Stomach (tissue), 8 donors: ENCODE measurements at regions not wholly inside any gene's neighbourhood (a gene's known extent, or its start where the extent isn't known, plus 50 kb on each side); places are given as distances from the start of the nearest gene placed in this dataset.

Source experiments
- DNase-seq, 2 donors: peaks; one replicate each; pipeline versions ENCODE4 v3.0.0 to v3.0.0-alpha.2; 2013 to 2019
- H3K27ac ChIP-seq, 5 donors: fragments of 200-600 bp in 4 of 5; sonication (generic) in 4 of 5; one replicate each; pipeline ENCODE4 v1.5.1; 2013 to 2019; ENCODE audit warnings: mild to moderate bottlenecking in 1 of 5, moderate library complexity in 1 of 5
- H3K27me3 ChIP-seq, 3 donors: fragments of 200-600 bp; sonication (generic); one replicate each; pipeline ENCODE4 v1.5.1; 2017 to 2019; ENCODE audit warnings: mixed run types in 1 of 3
- H3K36me3 ChIP-seq, 4 donors: fragments of 200-600 bp; sonication (generic); 1 replicate in 3 of 4; 2 replicates in 1 of 4; pipeline ENCODE4 v1.5.1; 2016 to 2019
- H3K4me1 ChIP-seq, 4 donors: fragments of 200-600 bp; sonication (generic); one replicate each; pipeline ENCODE4 v1.5.1; 2016 to 2019
- H3K4me3 ChIP-seq, 4 donors: fragments of 200-600 bp; sonication (generic) in 3 of 4; one replicate each; pipeline ENCODE4 v1.5.1; 2016 to 2019; ENCODE audit warnings: mild to moderate bottlenecking in 1 of 4
- H3K9me3 ChIP-seq, 4 donors: fragments of 200-600 bp; sonication (generic); one replicate each; pipeline ENCODE4 v1.5.1; 2016 to 2019
- CTCF ChIP-seq, 7 experiments: fragments of 450-650 bp in 4 of 7; fragments of 200-600 bp in 3 of 7; sonication (generic) in 3 of 7; IDR thresholded peaks; one replicate each; pipeline ENCODE4 v1.5.1; 2016 to 2019; ENCODE audit warnings: antibody characterized with exemption in 7 of 7, control low read depth in 2 of 7, mild to moderate bottlenecking in 1 of 7
- EP300 ChIP-seq: sonication (generic); formaldehyde crosslinking; IDR thresholded peaks from one replicate; pipeline ENCODE4 v1.6.1; 2017; ENCODE audit warnings: antibody characterized with exemption
- POLR2A ChIP-seq, 4 donors: fragments of 450-650 bp; IDR thresholded peaks; one replicate each; pipeline ENCODE4 v1.6.1; 2016; ENCODE audit warnings: antibody characterized with exemption in 4 of 4, control low read depth in 2 of 4, mild to moderate bottlenecking in 1 of 4, moderate library complexity in 1 of 4
- POLR2AphosphoS5 ChIP-seq, 3 donors: sonication (generic); formaldehyde crosslinking; IDR thresholded peaks; one replicate each; pipeline ENCODE4 v1.6.1; 2016; ENCODE audit warnings: antibody characterized with exemption in 3 of 3
- WGBS, 5 donors: extraction: QIAGEN DNeasy Blood & Tissue Kit in 3 of 5; methylation state at CpG; one replicate each; pipeline versions ENCODE4 v1.1.5 to v1.1.7; 2013 to 2018; 5-methylcytosine and 5-hydroxymethylcytosine counted together
- intact Hi-C: fragments of 100-400 bp; cut with DNase I; formaldehyde crosslinking; loops from one replicate; pipeline ENCODE4 v1.15.1; 2023; ENCODE audit warnings: low total_unique reads
- donor health status: healthy with polysubstance abuse.
- donor health status: Bipolar disorder and iron deficiency.
- donor health status: healthy.

GRCh38 chr14:64639340-64639821 is 64.8 kb upstream of the PLEKHG3 start:
- TF ChIP-seq POLR2AphosphoS5 (IDR thresholded peaks at IDR 0.05) (no peak), POLR2A (IDR thresholded peaks at IDR 0.05) (no peak), EP300 (no peak)
- DNase-seq: no peak
- no peak overlapping the region for H3K4me3 ChIP-seq

GRCh38 chr14:64640839-64641238 is 63.4 kb upstream of the PLEKHG3 start:
- peaks cover 0 to 18% (median 10%) of the 10 kb centered on the region in 4 donors for H3K4me1 ChIP-seq
- TF ChIP-seq POLR2A (IDR thresholded peaks at IDR 0.05) (no peak), EP300 (no peak)
- H3K27ac ChIP-seq: no peak overlapping the region
- no peaks in the 10 kb centered on the region for H3K36me3 ChIP-seq
- 70 to 98% (median 84%) methylated on average over 1 of the region's 1 CpG for WGBS, 5 donors
- no peaks in the 10 kb centered on the region for H3K27me3 ChIP-seq
- intact Hi-C loops: no loop called here
- H3K9me3 ChIP-seq: peaks cover 0 to 3% (median 0%) of the 10 kb centered on the region in 4 donors
- no peak for DNase-seq
- no peak overlapping the region for H3K4me3 ChIP-seq

More at GRCh38 chr14:64639340-64639821, 64.8 kb upstream of the PLEKHG3 start:
- Histone ChIP-seq H3K36me3 (no peaks in the 10 kb centered on the region), H3K27me3 (no peaks in the 10 kb centered on the region), H3K9me3 (peaks cover 0 to 3% (median 0%) of the 10 kb centered on the region in 4 donors), H3K4me1 (peaks cover 0 to 13% (median 7%) of the 10 kb centered on the region in 4 donors), H3K27ac (no peak overlapping the region)
- intact Hi-C loops: loop anchor here (10.0 kb wide), 1 partner anchor 85 kb away; no protein-coding TSS in a partner anchor
- WGBS, 5 donors: 30 to 54% (median 44%) methylated on average over 3 of the region's 3 CpGs

GRCh38 chr14:64641760-64642159 is 62.5 kb upstream of the PLEKHG3 start:
- Histone ChIP-seq H3K9me3 (peaks cover 0 to 3% (median 0%) of the 10 kb centered on the region in 4 donors), H3K36me3 (no peaks in the 10 kb centered on the region), H3K4me3 (no peak overlapping the region), H3K27me3 (no peaks in the 10 kb centered on the region), H3K4me1 (peaks cover 0 to 10% (median 5%) of the 10 kb centered on the region in 4 donors), H3K27ac (no peak overlapping the region)
- intact Hi-C loops: no loop called here
- no peak for DNase-seq
- no peak for TF ChIP-seq POLR2A (IDR thresholded peaks at IDR 0.05)
- TF ChIP-seq EP300: no peak
- TF ChIP-seq POLR2AphosphoS5 (IDR thresholded peaks at IDR 0.05): no peak
- TF ChIP-seq CTCF (IDR thresholded peaks at IDR 0.05): no peak
- 68 to 79% (median 74%) methylated on average over 3 of the region's 3 CpGs for WGBS, 5 donors

GRCh38 chr14:64643709-64644108 is 60.5 kb upstream of the PLEKHG3 start:
- Histone ChIP-seq H3K36me3 (no peaks in the 10 kb centered on the region), H3K4me3 (no peak overlapping the region), H3K27ac (no peak overlapping the region), H3K9me3 (peaks cover 0 to 3% (median 0%) of the 10 kb centered on the region in 4 donors), H3K27me3 (no peaks in the 10 kb centered on the region), H3K4me1 (peaks cover 0 to 6% (median 3%) of the 10 kb centered on the region in 4 donors)
- intact Hi-C loops: no loop called here
- no peak for DNase-seq
- TF ChIP-seq EP300 (no peak), POLR2A (IDR thresholded peaks at IDR 0.05) (no peak), CTCF (IDR thresholded peaks at IDR 0.05) (no peak), POLR2AphosphoS5 (IDR thresholded peaks at IDR 0.05) (no peak)
- WGBS, 5 donors: 74 to 100% (median 89%) methylated on average over 3 of the region's 3 CpGs

GRCh38 chr14:64644629-64645028 is 59.6 kb upstream of the PLEKHG3 start:
- peak overlapping the region in 4 of 5 donors; percentile 45 to 82 (median 59) for H3K27ac ChIP-seq

More at GRCh38 chr14:64644629-64645028, 59.6 kb upstream of the PLEKHG3 start:
- H3K9me3 ChIP-seq: peaks cover 0 to 3% (median 0%) of the 10 kb centered on the region in 4 donors
- WGBS, 5 donors: 86 to 90% (median 88%) methylated on average over 8 of the region's 8 CpGs
- DNase-seq: no peak
- H3K4me3 ChIP-seq: no peak overlapping the region
- intact Hi-C loops: no loop called here
- H3K27me3 ChIP-seq: no peaks in the 10 kb centered on the region
- no peaks in the 10 kb centered on the region for H3K36me3 ChIP-seq
- peaks cover 0 to 6% (median 3%) of the 10 kb centered on the region in 4 donors for H3K4me1 ChIP-seq
- no peak for TF ChIP-seq POLR2AphosphoS5 (IDR thresholded peaks at IDR 0.05)
- no peak for TF ChIP-seq CTCF (IDR thresholded peaks at IDR 0.05)
